Activated CD4-positive, alpha-beta T cell treated with anti-CD3 and anti-CD28 coated beads, Interleukin-2, amount 50 U/mL, for 4 hours (primary cell): ENCODE measurements at regions not wholly inside any gene's neighbourhood (a gene's known extent, or its start where the extent isn't known, plus 50 kb on each side); places are given as distances from the start of the nearest gene placed in this dataset.
A peak's percentile ranks its signal among the peaks of the same experiment; 100 is the strongest.

Experiments
- DNase-seq, 2 experiments: peaks; one replicate each; pipeline ENCODE4 v3.0.0-alpha.2; 2020

DNA sequence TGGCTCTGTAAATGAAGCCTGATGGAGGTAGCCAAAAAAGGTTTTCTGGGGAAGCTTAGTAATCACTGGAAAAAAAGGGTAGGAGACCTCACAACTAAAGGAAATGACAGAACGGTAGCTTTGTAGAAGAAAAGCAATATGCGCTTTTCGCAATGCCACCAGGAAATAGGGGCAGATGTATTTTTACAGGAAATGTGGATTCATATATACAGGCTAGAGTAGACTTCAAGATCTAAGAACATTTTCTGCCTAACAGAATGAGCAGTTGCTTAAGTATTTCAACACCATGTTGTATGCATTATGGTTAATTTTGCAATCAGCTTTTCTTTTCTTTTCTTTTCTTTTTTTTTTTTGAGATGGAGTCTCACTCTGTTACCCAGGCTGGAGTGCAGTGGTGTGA lies 219.6 kb downstream of the CD83 start:
- no peak for DNase-seq

DNA sequence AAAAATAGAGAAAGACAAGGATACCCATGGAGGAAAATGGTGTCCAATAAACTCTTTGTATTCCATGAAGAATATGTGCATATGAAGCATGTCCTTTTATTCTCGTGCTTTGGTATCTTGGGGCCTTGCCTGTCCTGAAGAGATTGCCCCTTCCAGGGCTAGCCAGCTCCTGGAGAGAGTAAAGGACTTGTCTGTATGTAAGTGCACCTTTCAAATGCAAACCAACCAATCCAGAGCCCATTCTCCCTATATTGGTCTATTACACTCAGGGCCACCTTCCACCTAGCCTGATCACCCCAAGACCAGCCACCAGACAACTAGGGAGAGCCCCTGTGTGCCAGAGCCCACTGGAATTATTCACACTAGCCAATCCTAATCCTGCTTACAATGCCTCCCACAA lies 221.6 kb downstream of the CD83 start:
- no peak for DNase-seq

DNA sequence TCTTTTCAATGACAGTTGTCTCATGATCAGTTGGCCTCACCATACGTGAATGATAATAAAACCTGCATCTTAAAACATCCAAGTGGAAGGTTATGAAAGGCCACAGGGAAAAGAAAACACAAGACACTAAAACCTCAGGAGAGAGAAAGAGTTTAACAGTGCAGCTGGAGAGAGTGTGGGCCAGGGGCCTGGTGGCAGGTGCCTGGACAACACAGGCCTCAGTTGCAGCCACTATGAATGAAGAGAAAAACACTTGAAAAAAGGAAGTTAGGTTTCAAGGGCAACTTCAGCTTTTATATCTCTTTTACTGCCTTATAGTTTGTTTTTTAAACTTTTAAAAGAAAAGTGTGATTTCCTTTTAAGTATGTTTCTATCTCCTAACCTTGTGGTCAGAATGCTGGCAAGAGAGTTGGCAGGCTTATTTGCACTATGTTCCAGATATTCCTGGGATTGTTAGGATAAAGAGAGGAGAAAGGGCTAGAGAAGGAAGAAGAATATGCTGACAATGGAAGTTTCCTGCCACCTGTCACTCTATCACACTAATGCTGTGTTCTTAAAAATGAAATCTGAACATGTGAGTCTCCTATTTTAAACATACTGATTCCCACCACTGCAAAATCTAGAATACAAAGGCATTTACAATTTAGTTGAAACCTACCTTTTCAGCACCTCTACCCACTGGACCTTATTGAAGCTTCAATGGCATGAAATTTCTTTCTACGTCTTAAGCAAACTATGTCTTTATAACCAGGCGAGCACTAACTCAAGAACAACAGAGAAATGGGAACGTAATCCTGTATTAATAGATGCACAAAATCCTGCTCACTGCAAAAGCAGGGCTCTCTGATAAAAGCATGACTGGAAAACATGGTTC lies 222.4 kb downstream of the CD83 start:
- no peak for DNase-seq

DNA sequence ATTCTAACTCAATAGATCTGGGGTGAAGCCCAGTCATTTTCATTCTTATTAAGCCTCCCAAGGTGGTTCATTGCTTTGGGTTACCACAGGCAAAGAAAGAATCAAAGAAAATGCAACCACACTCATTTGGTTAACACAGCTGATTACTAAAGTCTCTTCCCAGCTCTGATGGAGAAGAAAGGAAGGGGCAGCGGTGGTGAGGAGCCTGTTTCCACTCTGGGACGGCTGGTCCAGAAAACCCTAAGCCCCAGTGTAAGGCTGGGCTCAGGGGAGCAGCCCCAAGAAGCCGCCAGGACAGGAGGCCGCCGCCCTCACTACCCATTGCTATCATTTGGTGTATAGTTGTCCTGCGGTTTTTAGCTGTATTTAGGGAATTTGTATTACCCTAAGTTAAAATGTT lies 226.9 kb downstream of the CD83 start:
- DNase-seq: no peak

DNA sequence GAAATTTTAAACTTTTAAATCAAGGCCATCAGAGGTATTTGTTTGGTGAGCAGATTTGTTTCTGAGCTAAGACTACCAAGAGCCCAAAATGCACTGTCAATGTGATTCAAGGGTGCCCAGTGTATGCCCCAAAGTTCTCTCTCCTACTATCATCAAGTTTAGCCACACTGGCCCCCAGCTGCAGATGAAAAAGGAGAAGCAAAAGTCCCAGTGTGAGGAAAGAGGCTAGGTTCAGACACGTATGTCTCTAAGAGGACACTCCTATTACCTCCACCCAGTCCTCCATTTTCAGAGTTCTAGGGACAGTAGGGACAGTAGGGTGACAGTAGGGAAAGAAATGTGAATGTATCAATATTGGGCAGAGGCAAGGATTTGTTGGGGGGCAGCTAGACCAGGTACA lies 230.8 kb downstream of the CD83 start:
- DNase-seq: no peak

DNA sequence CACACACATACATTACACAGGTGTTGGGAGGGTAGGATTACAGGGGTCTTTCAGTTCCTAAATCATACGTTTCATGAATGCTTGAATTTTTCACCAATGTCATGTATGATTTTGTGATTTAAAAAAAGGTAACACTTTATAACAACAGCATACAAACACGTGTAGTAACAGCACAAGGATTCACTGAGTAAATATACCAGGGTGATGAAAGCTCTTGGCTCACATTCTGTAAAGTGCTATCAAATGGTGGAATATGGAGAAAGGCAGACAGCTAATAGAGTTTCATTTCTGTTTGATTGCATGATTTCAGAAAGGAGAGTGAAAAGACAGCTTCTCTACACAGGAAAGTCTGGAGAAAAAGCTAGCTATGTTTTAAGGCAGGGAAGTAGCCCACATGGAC lies 231.9 kb downstream of the CD83 start:
- no peak for DNase-seq

DNA sequence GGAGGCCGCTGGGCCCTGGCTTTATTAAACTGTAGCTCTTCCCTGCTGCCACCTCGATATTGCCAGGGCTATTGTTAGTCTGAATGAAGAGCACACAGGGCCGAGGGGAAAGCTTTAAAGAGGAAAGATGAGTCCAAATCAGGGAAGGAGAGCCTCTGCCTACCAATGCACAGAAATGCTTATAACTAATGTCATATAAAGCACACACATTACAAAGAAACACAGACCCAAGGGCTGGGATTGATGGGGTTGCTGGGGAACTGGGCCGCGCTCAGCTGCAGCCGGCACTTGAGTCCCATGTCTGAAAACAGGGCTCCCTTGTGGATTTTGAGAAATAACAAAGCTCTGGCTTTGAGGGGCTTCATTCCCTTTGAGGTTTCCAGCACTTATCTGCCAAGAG lies 232.6 kb downstream of the CD83 start:
- no peak for DNase-seq

DNA sequence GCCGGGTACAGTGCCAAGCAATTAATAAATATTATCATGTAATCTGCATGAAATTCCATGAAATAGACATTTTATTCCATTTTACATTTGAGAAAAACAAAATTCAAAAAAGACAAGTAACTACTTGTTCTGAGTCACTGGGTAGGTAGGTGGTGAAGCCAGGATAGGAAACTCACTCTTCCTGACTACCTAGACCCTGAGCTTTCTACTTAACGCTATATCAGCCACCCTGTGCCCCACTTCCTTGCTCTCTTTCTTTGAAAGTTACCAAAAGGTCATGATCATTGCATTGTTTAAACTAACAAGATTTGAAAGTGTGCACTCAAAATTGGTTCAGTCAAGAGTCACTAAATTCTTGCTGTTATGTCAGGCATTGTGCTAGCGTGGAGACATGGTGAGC lies 235.7 kb downstream of the CD83 start:
- no peak for DNase-seq

DNA sequence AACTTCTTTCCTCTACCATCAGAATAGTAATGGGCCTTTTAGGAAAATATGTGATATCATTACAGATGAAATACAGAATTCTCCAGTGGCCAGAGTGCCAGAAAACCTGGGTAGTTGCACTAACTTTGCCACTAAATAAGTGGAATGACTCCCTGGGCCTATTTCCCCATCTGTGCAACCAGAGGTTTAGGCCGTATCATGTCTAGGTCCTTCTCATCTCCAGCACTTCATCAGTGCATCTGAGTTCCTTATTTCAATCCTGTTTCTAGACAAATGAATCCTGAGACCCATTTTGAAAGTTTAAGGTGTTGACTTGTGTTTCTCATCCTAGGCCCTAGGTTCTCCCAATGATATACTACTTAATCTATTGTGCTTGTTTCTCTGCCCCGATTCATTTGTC lies 236.2 kb downstream of the CD83 start:
- no peak for DNase-seq

DNA sequence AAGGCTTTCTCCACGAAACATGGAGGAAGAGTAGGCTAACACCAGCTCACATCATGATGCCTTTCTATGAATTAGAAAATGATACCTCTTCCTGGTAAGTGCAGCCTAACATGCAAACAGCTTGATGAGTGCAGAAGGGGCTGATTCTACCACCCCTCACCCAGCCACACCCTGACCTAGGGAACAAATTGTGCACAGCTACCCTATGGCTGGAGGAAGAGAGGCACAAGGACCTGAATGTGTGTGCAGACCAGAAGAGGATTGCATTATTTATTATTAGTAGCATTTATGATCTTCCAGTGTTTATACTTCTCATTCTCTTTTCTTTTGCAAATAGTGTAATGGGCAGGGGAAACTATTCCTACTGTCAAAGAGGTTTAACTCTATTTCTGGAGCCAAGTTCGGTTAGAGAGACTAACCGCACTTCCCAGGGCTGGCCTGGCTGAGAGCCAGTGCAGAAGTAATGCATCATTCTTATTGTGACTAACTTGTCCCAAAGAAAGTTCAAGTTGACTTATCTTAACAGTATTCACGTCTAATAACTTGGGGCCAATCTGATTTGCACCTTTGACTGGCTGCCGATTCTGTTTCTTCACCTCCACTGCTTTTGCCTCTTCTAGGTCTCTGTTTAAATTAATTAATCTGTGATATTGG lies 237.5 kb downstream of the CD83 start:
- peak; percentile 6 to 9 for DNase-seq

DNA sequence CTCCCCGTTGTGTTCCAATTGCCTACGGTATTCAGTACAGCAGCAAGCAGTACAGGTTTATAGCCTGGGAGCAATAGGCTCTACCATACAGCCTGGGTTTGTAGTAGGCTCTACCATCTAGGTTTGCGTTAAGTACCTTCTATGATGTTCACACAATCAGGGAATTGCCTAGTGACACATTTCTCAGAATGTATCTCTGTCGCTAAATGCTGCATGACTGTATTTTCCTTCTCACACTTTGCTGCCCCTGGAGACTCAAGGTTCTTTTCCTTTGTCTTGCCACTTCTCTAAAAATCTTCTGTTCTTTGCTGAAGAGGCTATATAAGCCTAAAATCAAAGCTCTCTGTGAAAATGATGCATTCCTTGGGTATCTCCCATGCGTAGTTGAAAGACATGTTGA lies 241.9 kb downstream of the CD83 start:
- DNase-seq: no peak

DNA sequence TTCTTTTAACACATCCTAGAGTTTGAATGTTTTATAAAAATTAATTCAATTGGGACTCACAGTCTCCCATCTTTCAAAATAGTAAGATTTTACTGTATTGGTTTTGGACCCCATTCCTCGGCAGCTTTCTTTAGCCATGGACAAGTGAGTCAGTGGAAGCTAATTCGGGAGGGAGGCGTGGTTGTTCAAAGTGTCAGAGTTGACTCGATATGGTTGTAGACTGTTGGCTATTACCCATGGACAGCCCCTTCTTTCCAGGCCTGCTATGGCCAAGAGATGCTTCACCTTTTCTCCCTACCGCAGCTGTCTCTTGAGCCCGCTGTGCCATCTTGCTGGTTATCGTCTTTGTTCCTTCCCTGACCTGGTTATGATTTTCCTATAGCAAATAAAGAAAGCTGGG lies 243.0 kb downstream of the CD83 start:
- DNase-seq: no peak

DNA sequence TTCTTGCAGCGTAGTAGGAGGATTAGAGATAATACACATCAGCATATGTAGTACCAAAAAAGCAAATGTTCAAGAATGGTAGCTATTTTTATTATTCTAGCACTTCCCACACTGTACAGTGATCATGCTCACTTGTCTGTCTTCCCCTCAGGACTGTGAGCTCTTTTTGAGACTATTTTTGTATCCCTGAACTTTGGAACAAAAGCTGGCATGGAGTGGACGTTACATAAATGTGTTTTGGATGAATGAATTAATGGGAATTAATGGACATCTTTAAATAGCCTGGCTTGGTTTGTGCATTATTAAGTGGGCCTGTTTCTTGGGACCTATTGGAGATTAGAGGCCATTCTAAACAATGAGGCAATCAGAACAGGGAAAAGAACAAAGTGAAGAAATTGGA lies 243.7 kb downstream of the CD83 start:
- DNase-seq: no peak

DNA sequence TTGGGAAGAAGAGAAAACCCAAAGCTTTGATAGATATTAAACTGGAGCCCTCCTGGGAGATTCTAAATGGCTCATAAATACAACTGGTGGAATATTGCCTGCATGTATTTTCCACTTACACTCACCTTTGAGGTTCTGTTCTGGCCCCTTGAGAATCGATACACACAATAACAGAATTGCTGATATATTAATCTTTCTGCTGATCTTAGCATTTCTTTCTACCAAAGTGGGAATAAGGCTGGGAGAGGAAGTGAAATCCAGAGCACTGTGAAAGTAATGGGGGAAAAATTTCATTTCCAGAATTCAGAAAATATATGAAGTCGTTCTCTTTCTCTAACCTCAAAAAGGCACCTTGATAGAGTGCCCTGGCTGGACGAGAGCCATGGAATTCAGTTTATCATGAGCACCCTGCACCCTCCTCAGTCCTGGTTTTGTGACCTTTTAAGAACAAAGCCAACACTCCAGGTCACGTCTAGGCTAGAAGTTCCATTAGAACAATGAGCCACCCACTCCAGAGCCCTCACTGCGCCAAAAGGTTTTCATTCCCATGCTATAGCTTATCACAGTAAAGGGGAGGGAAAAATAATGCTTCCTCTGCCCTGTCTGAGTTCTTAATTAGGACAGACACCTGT lies 244.5 kb downstream of the CD83 start:
- DNase-seq: no peak

DNA sequence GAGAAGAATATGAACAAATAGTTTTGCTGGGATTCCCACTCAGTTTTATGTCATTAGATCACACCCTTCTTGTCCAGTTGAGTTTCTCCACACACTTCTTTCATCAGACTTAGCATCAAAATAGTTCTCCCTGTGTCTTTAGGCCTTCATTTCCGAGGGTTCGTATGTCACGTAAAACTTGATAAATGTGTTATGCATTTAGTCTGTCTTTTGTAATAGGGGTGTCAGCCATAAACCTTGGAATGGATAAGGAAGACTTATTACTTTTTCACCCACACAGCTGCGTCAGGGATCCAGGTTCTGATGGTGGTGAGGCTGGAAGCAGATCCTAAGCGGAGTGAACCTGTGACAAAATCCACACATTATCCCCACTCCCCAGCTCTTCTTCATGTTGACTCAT lies 246.8 kb downstream of the CD83 start:
- DNase-seq: no peak

DNA sequence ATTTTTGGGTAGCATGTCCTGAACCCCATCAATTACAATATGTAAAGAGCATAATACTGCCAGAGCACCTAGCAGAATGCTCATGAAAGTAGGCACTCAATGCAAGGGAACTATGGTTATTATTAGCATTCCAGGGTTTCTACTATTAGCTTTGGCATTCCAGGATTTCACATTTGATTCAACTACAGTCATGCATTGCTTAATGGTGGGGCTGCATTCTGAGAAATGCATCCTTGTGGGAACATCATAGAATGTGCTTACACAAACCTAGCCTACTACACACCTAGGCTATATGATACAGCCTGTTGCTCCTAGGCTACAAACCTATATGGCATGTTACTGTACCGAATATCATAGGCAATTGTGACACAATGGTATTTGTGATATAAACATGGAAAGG lies 247.8 kb downstream of the CD83 start:
- no peak for DNase-seq

DNA sequence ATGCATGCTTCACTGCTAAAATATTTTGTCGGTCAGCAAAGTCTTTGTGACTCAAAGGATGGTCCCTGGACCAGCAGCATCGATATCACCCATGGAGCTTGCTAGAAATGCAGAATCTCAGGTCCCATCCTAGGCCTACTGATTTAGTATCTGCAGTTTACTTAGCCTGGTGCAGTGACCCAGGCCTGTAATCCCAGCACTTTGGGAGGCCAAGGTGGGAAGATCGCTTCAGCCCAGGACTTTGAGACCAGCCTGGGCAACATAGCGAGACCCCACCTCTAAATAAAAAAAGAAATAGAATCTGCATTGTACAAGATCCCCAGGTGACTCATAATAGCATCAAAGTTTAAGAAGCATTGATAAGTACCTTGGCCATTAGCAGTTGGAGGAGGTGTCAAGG lies 248.7 kb downstream of the CD83 start:
- no peak for DNase-seq

DNA sequence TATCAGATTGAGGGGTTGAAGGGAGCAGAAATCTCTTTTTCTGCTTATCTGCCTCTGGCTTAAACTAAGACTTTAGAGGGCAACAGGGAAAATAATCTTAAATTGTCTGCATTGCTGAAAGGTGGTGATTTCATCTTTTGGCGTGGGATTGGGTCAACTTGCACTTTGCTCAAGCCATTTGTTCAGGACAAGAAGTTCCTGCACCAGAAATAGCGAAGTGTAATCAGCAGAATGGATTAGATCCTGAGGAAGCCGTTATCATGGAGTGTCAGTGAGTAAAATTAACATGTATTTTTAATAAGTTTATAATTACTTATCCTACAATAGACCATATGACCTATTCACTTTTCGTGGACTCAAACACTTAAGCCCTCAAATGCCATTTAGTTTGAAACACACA lies 249.3 kb downstream of the CD83 start:
- no peak for DNase-seq

DNA sequence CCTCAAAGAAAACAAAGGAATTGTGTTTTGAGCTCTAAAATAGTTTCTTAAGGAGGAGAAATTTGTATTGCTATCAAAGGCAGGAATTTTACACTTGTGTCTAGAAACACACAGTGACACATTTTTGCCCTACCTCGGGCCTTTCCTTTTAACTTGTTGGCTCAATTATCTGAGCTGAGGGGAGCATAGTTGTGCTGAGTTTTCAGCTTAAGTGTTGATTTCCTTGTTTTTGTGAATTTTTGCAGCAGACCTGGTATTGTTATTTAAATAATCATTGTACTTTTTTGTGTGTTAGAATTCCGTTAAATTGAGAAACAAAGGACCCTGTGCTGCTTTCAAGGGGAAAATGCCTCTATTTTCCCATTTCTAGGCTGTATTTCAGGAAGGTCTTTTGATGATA lies 249.7 kb downstream of the CD83 start:
- no peak for DNase-seq

DNA sequence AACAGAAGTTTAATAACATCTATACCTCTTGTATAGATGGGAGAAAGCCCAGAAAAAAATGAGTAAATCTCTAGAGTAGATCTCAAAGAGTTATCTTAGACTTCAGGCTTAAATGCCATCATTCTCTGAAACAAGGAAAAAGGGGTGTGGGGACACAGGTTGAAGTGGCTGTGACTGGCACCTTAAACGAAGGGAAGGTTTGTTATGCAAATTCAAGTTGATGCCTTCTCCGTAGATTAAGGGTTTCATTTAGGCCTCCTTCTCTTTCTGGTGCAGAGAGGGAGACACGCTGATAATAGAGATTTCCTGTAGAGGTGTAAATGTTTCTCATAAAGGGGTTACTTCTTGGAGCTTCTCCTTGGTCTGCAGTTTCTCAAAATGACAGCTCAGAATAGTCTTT lies 252.1 kb downstream of the CD83 start:
- DNase-seq: no peak

DNA sequence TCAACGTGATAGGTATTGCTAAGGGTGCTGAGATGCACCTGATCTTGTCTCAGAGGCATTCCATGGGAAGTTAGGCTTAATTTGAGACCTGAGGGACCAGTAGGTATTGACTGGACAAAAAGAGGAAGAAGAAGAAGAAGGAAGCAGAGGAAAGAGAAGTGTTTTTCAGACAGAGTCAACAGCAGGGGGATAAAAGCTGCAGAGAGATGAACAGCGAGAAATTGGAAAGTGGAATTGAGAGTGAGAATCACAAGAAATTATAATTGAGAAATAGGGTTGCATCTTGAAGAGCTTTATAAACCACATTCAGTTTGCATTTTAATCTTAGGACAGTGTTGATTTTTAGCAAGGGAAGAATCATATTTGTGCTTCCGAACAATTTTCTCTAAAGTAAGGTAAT lies 254.0 kb downstream of the CD83 start:
- DNase-seq: no peak

DNA sequence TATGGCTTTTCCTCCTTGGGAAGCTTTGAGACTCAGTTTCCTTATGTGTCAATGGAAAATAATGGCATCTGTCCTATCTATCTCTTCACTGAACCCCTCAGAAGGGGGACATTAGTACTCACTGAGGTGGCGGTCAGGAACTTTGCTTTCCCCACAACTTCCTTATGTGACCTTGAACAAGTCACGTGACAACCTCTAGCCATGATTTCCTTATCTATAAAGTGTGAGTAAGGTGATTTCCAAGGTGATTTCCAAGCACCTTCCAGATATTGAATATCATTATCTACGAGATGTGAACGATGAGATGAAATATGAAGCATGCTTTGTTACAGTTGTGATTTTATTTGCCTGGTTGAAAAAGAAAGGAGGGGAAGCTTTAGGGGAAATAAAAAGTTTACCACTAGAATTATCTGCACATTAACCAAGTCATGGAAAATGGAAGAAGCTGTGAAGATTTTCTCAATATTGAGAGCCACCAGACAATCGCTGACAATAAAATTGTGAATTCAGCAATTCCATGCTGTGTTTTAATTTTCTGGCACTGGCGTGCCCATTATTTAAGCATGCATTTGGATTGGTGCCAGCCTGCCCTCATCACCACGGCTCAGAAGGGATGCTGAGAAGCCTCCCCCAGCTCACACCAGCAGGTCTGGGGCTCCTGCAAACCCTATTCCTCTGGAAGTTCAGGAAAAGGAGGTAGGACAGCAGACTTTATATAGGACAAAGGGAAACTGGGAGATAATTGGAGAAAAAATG lies 255.3 kb downstream of the CD83 start:
- no peak for DNase-seq

DNA sequence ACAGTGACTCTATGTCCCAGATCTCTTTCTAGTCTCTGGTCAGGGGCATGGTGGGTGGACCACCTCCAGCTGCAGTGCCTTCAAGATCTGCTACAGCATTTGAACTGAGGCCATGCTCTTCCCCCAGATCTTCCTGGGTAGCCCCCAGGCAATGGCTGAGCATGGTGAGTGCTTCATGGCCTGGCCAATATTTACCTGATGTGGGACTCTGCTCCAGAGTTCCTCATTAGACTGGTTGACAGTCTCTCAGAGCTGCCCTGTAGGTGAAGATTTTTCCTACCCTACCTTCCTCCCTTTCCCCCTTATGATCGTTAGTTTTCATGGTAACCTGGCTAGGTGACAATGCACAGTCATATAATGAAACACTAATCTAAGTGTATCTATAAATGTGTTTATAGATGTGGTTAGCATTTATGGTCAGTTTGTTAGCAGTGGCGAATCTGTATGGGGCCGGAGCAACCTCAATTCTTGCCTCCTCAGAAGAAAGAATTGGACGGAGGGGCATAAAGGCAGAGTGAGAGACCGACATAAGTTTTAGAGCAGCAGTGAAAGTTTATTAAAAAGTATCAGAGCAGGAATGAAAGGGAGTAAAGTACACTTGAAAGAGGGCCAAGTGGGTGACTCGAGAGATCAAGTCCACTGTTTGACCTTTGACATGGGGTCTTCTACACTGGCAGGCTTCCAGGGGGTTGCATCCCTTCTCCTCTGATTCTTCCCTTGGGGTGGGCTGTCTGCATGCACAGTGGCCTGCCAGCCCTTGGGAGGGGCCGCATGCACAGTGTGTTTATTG lies 256.3 kb downstream of the CD83 start:
- DNase-seq: no peak
